ENCODE measurements at regions not wholly inside any gene's neighbourhood (a gene's known extent, or its start where the extent isn't known, plus 50 kb on each side); places are given as distances from the start of the nearest gene placed in this dataset.

- TF ChIP-seq POLR2AphosphoS5 (IDR thresholded peaks at IDR 0.05; ENCODE audit: low read depth, low read length) (no peak), CTCF (IDR thresholded peaks at IDR 0.05) (peak; percentile 25; the same call in 1 of the 2 replicates)
These were observed 803.5 kb downstream of the TLE1 start for GRCh38 chr9:80885894-80886293.

All from Panc1 (cell line).